HFFc6 (cell line): ENCODE measurements at regions not wholly inside any gene's neighbourhood (a gene's known extent, or its start where the extent isn't known, plus 50 kb on each side); places are given as distances from the start of the nearest gene placed in this dataset.

ENCODE experiments used
- DNase-seq: peaks from one replicate; pipeline ENCODE4 v3.0.0-alpha.2; 2018
- H3K27ac Mint-ChIP-seq: 2 replicates; pipeline ENCODE4 v1.8.0; 2020; ENCODE audit warnings: mild to moderate bottlenecking, mixed read lengths
- H3K27me3 Mint-ChIP-seq: 2 replicates; pipeline ENCODE4 v1.8.0; 2021; ENCODE audit warnings: mild to moderate bottlenecking, moderate library complexity, mixed read lengths; ENCODE audit not compliant: insufficient read depth
- H3K36me3 Mint-ChIP-seq: 2 replicates; pipeline ENCODE4 v1.8.0; 2021; ENCODE audit warnings: low read depth, mixed read lengths
- H3K4me1 Mint-ChIP-seq: 2 replicates; pipeline ENCODE4 v1.8.0; 2020; ENCODE audit warnings: low read depth, mixed read lengths
- H3K4me3 Mint-ChIP-seq: 2 replicates; pipeline ENCODE4 v1.8.0; 2020; ENCODE audit warnings: mild to moderate bottlenecking, moderate library complexity, mixed read lengths
- H3K9me3 Mint-ChIP-seq: 2 replicates; pipeline ENCODE4 v1.8.0; 2020; ENCODE audit warnings: mild to moderate bottlenecking, mixed read lengths
- CTCF ChIP-seq: fragments of 200-600 bp; sonication (generic); IDR thresholded peaks from 2 replicates; pipeline ENCODE4 v1.5.0; 2021; ENCODE audit warnings: antibody characterized with exemption, mild to moderate bottlenecking

- peaks cover 48% of the 10 kb centered on the region for H3K4me1 Mint-ChIP-seq
These were observed 144.3 kb upstream of the MTAP start for GRCh38 chr9:21657966-21658667.

GRCh38 chr9:21660976-21661375 is 141.5 kb upstream of the MTAP start:
- DNase-seq, result no peak
- Mint-ChIP-seq H3K27me3 (no peaks in the 10 kb centered on the region), H3K9me3 (peaks cover 9% of the 10 kb centered on the region; the same call in 1 of the 2 replicates), H3K4me3 (no peak overlapping the region), H3K27ac (no peak overlapping the region), H3K4me1 (peaks cover 32% of the 10 kb centered on the region), H3K36me3 (peaks cover 6% of the 10 kb centered on the region; the same call in 1 of the 2 replicates)
- TF ChIP-seq CTCF, result no peak

More at GRCh38 chr9:21657966-21658667, 144.3 kb upstream of the MTAP start:
- Mint-ChIP-seq H3K27me3 (no peaks in the 10 kb centered on the region), H3K4me3 (no peak overlapping the region), H3K9me3 (peaks cover 9% of the 10 kb centered on the region; the same call in 1 of the 2 replicates), H3K36me3 (peaks cover 6% of the 10 kb centered on the region; the same call in 1 of the 2 replicates), H3K27ac (peak overlapping the region; percentile 42)
- no peak for TF ChIP-seq CTCF
- DNase-seq, result no peak

GRCh38 chr9:21661626-21662025 is 140.8 kb upstream of the MTAP start:
- peaks cover 6% of the 10 kb centered on the region; the same call in 1 of the 2 replicates for H3K36me3 Mint-ChIP-seq
- H3K27me3 Mint-ChIP-seq, result no peaks in the 10 kb centered on the region
- no peak for DNase-seq
- H3K4me3 Mint-ChIP-seq, result no peak overlapping the region
- H3K4me1 Mint-ChIP-seq, result peaks cover 25% of the 10 kb centered on the region
- peaks cover 9% of the 10 kb centered on the region; the same call in 1 of the 2 replicates for H3K9me3 Mint-ChIP-seq
- no peak overlapping the region for H3K27ac Mint-ChIP-seq
- no peak for TF ChIP-seq CTCF

- Mint-ChIP-seq H3K36me3 (no peaks in the 10 kb centered on the region; the same call in 1 of the 2 replicates), H3K4me3 (no peak overlapping the region), H3K4me1 (peaks cover 53% of the 10 kb centered on the region), H3K27me3 (no peaks in the 10 kb centered on the region), H3K9me3 (no peaks in the 10 kb centered on the region), H3K27ac (no peak overlapping the region)
- DNase-seq, result no peak
- no peak for TF ChIP-seq CTCF
These were observed 133.9 kb upstream of the MTAP start for GRCh38 chr9:21668516-21668915.

GRCh38 chr9:21669701-21670100 is 132.7 kb upstream of the MTAP start:
- no peak for DNase-seq
- no peak for TF ChIP-seq CTCF
- Mint-ChIP-seq H3K4me1 (peaks cover 65% of the 10 kb centered on the region), H3K4me3 (no peak overlapping the region), H3K9me3 (no peaks in the 10 kb centered on the region), H3K36me3 (no peaks in the 10 kb centered on the region; the same call in 1 of the 2 replicates), H3K27ac (no peak overlapping the region), H3K27me3 (no peaks in the 10 kb centered on the region)
